Pulmonary artery endothelial cell (primary cell): ENCODE measurements at regions not wholly inside any gene's neighbourhood (a gene's known extent, or its start where the extent isn't known, plus 50 kb on each side); places are given as distances from the start of the nearest gene placed in this dataset.

Experiments used
- DNase-seq: peaks from one replicate; pipeline ENCODE4 v3.0.0-alpha.2; 2011; ENCODE audit warnings: low read depth, low spot score

GRCh38 chr5:92519811-92520632 lies 1061.0 kb downstream of the NR2F1-AS1 start:
- no peak for DNase-seq

- peak; percentile 3 for DNase-seq
Measured at GRCh38 chr5:92518318-92518904, 1062.6 kb downstream of the NR2F1-AS1 start.

- no peak for DNase-seq
Measured at GRCh38 chr5:92514896-92515295, 1066.1 kb downstream of the NR2F1-AS1 start.

- no peak for DNase-seq
Measured at GRCh38 chr5:92513067-92513466, 1068.0 kb downstream of the NR2F1-AS1 start.

GRCh38 chr5:92508271-92508670 lies 1072.7 kb downstream of the NR2F1-AS1 start:
- DNase-seq, result no peak

- DNase-seq, result no peak
Measured at GRCh38 chr5:92505925-92506324, 1075.1 kb downstream of the NR2F1-AS1 start.

- peak; percentile 24 for DNase-seq
Measured at GRCh38 chr5:92505145-92505544, 1075.9 kb downstream of the NR2F1-AS1 start.

GRCh38 chr5:92504346-92504745 lies 1076.7 kb downstream of the NR2F1-AS1 start:
- peak; percentile 3 for DNase-seq

- DNase-seq, result no peak
Measured at GRCh38 chr5:92500752-92501151, 1080.3 kb downstream of the NR2F1-AS1 start.

GRCh38 chr5:92496545-92496944 lies 1084.5 kb downstream of the NR2F1-AS1 start:
- no peak for DNase-seq

GRCh38 chr5:92494508-92494907 lies 1086.5 kb downstream of the NR2F1-AS1 start:
- DNase-seq, result no peak

- no peak for DNase-seq
Measured at GRCh38 chr5:92492908-92493307, 1088.1 kb downstream of the NR2F1-AS1 start.

GRCh38 chr5:92484484-92484883 lies 1096.5 kb downstream of the NR2F1-AS1 start:
- DNase-seq, result no peak

- DNase-seq, result no peak
Measured at GRCh38 chr5:92472981-92473566, 1090.0 kb upstream of the ARRDC3 start.

GRCh38 chr5:92471861-92472260 lies 1088.7 kb upstream of the ARRDC3 start:
- no peak for DNase-seq

GRCh38 chr5:92470770-92471169 lies 1087.7 kb upstream of the ARRDC3 start:
- no peak for DNase-seq

- DNase-seq, result no peak
Measured at GRCh38 chr5:92468295-92468694, 1085.2 kb upstream of the ARRDC3 start.

GRCh38 chr5:92467695-92468094 lies 1084.6 kb upstream of the ARRDC3 start:
- DNase-seq, result no peak

GRCh38 chr5:92460505-92460904 lies 1077.4 kb upstream of the ARRDC3 start:
- no peak for DNase-seq

GRCh38 chr5:92459654-92460053 lies 1076.5 kb upstream of the ARRDC3 start:
- no peak for DNase-seq

GRCh38 chr5:92455011-92455410 lies 1071.9 kb upstream of the ARRDC3 start:
- no peak for DNase-seq

GRCh38 chr5:92444888-92445287 lies 1061.8 kb upstream of the ARRDC3 start:
- DNase-seq, result no peak

- DNase-seq, result no peak
Measured at GRCh38 chr5:92435781-92436180, 1052.7 kb upstream of the ARRDC3 start.
